ENCODE measurements at regions not wholly inside any gene's neighbourhood (a gene's known extent, or its start where the extent isn't known, plus 50 kb on each side); places are given as distances from the start of the nearest gene placed in this dataset.

GRCh38 chr4:111400741-111401140 is 744.5 kb upstream of the FAM241A start:
- TF ChIP-seq CTCF (IDR thresholded peaks at IDR 0.05) (no peak), POLR2AphosphoS5 (IDR thresholded peaks at IDR 0.05; ENCODE audit: low read depth, low read length) (no peak), REST (IDR thresholded peaks at IDR 0.05; ENCODE audit: insufficient read depth in 1 of 2, low read depth in 2 of 2, low read length in 1 of 2) (no peak), SIN3A (IDR thresholded peaks at IDR 0.05; ENCODE audit: borderline replicate concordance, insufficient read depth, low read depth, low read length) (no peak), TCF7L2 (IDR thresholded peaks at IDR 0.05; ENCODE audit: low read depth, low read length) (no peak)
